Tibial nerve (tissue), 4 donors: ENCODE measurements at regions not wholly inside any gene's neighbourhood (a gene's known extent, or its start where the extent isn't known, plus 50 kb on each side); places are given as distances from the start of the nearest gene placed in this dataset.

ENCODE experiments used
- DNase-seq, 2 donors: peaks; one replicate each; pipeline ENCODE4 v3.0.0-alpha.2; 2019; ENCODE audit warnings: low spot score in 2 of 2
- H3K27ac ChIP-seq, 4 donors: fragments of 200-600 bp; sonication (generic) in 3 of 4; one replicate each; pipeline ENCODE4 v1.5.1; 2017 to 2019; ENCODE audit warnings: mild to moderate bottlenecking in 1 of 4
- H3K27me3 ChIP-seq, 2 donors: fragments of 200-600 bp; sonication (generic) in 1 of 2; one replicate each; pipeline versions ENCODE4 v1.5.1 to v1.6.0; 2017 to 2019
- H3K36me3 ChIP-seq, 3 donors: fragments of 200-600 bp; sonication (generic); one replicate each; pipeline ENCODE4 v1.5.1; 2018 to 2019
- H3K4me1 ChIP-seq, 4 donors: fragments of 200-600 bp; sonication (generic) in 3 of 4; one replicate each; pipeline ENCODE4 v1.5.1; 2017 to 2019
- H3K4me3 ChIP-seq, 4 donors: fragments of 200-600 bp; sonication (generic) in 3 of 4; one replicate each; pipeline ENCODE4 v1.5.1; 2017 to 2019; ENCODE audit warnings: mild to moderate bottlenecking in 1 of 4, moderate library complexity in 1 of 4
- H3K9me3 ChIP-seq, 4 donors: fragments of 200-600 bp; sonication (generic) in 3 of 4; one replicate each; pipeline ENCODE4 v1.5.1; 2017 to 2019
- EP300 ChIP-seq, 2 donors: sonication (generic); formaldehyde crosslinking; IDR thresholded peaks; one replicate each; pipeline ENCODE4 v1.6.1; 2017; ENCODE audit warnings: antibody characterized with exemption in 2 of 2, mild to moderate bottlenecking in 1 of 2
- POLR2A ChIP-seq, 2 donors: fragments of 450-650 bp; IDR thresholded peaks; one replicate each; pipeline ENCODE4 v1.6.1; 2017; ENCODE audit warnings: antibody characterized with exemption in 2 of 2, mild to moderate bottlenecking in 2 of 2, moderate library complexity in 2 of 2
- WGBS, 2 donors: methylation state at CpG; one replicate each; pipeline ENCODE4 v1.1.5; 2018; 5-methylcytosine and 5-hydroxymethylcytosine counted together
- TF ChIP-seq, protein P1 (sequence below), 5 experiments: fragments of 200-600 bp in 3 of 5; fragments of 450-650 bp in 2 of 5; sonication (generic) in 3 of 5; IDR thresholded peaks; one replicate each; pipeline ENCODE4 v1.5.1; 2016 to 2019; ENCODE audit warnings: antibody characterized with exemption in 5 of 5, mild to moderate bottlenecking in 3 of 5, moderate library complexity in 2 of 5

DNA sequence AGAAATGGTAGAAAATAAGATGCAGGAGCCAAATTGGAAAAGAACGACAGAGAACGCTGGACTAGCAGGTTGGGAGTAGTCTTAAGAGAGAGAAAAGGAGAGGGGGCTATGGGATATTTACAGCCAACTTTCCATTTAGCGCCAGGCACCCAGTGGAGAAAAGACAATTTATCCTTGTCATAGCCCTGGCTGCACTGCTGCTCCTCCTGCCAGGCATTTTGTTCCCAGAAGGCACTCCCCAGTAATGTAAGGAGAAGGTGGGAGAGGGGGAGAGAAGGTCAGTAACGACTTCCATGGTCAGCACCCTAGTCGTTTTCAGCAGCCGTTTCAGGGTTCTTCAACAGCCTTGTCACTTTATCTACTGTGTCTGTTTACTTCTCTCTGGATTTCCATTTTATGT is 159.0 kb downstream of the TRMT11 start:
- TF ChIP-seq, protein P1, sequence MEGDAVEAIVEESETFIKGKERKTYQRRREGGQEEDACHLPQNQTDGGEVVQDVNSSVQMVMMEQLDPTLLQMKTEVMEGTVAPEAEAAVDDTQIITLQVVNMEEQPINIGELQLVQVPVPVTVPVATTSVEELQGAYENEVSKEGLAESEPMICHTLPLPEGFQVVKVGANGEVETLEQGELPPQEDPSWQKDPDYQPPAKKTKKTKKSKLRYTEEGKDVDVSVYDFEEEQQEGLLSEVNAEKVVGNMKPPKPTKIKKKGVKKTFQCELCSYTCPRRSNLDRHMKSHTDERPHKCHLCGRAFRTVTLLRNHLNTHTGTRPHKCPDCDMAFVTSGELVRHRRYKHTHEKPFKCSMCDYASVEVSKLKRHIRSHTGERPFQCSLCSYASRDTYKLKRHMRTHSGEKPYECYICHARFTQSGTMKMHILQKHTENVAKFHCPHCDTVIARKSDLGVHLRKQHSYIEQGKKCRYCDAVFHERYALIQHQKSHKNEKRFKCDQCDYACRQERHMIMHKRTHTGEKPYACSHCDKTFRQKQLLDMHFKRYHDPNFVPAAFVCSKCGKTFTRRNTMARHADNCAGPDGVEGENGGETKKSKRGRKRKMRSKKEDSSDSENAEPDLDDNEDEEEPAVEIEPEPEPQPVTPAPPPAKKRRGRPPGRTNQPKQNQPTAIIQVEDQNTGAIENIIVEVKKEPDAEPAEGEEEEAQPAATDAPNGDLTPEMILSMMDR (IDR thresholded peaks at IDR 0.05), result no peak
- TF ChIP-seq POLR2A (IDR thresholded peaks at IDR 0.05) (no peak), EP300 (IDR thresholded peaks at IDR 0.05) (no peak)
- Histone ChIP-seq H3K27me3 (no peaks in the 10 kb centered on the region), H3K4me1 (no peaks in the 10 kb centered on the region), H3K4me3 (no peak overlapping the region), H3K36me3 (no peaks in the 10 kb centered on the region), H3K9me3 (no peaks in the 10 kb centered on the region), H3K27ac (no peak overlapping the region)
- WGBS, 2 donors, result 59 to 65% methylated on average over 6 of the region's 6 CpGs
- DNase-seq, result no peak

DNA sequence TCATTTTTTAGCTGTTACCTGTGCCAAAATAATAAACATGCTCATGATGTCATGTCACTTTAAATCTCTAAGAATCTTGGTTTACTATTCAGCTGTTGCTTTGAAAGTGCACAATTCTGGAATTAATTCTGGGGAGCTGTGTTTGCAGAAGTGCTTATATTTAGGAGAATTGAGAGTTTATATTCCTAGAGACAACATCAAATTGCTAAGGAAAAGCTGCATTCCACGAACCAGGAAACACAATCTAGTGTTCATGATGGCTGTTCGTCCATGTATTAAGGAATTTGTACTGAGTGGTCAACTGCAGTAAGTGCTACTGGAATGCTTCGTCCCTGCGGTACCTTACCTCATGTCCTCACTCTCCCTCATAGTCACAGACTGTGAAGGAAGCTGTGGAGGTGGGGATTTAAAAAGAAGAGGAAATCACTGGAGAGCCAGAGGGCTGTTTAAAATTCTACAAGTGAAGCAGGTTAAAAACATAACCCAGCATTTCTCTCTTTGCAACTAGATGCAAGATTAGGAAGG is 161.0 kb downstream of the TRMT11 start:
- H3K27ac ChIP-seq, result no peak overlapping the region
- H3K4me3 ChIP-seq, result no peak overlapping the region
- no peaks in the 10 kb centered on the region for H3K27me3 ChIP-seq
- no peaks in the 10 kb centered on the region for H3K4me1 ChIP-seq
- TF ChIP-seq POLR2A (IDR thresholded peaks at IDR 0.05) (no peak), EP300 (IDR thresholded peaks at IDR 0.05) (no peak)
- TF ChIP-seq, protein P1 (IDR thresholded peaks at IDR 0.05), result no peak
- no peak for DNase-seq
- WGBS, 2 donors, result 69 to 78% methylated on average over 4 of the region's 4 CpGs
- no peaks in the 10 kb centered on the region for H3K36me3 ChIP-seq
- no peaks in the 10 kb centered on the region for H3K9me3 ChIP-seq

DNA sequence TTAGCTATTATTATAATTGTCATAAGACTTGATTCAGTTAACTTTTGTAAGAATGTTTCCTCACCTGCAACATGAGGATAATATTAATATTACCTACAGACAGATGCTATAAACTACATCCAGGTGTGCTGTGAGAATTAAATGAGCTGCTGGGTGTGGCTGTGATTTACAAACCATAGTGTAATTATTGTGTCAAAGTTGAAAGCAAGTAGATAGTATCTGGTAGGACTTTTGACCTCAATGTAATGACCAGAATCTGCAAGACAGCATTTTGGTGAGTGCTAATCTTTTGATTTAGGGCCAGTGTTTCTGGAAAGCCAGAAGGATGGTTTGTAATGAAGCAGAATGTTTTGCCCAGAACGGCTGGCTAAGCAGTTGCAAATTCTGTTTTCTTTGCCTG is 162.5 kb downstream of the TRMT11 start:
- Histone ChIP-seq H3K36me3 (no peaks in the 10 kb centered on the region), H3K4me3 (no peak overlapping the region), H3K27me3 (no peaks in the 10 kb centered on the region), H3K9me3 (no peaks in the 10 kb centered on the region), H3K4me1 (no peaks in the 10 kb centered on the region), H3K27ac (no peak overlapping the region)
- WGBS, 2 donors, result 55 to 73% methylated on average over 1 of the region's 1 CpG
- no peak for TF ChIP-seq POLR2A (IDR thresholded peaks at IDR 0.05)
- TF ChIP-seq, protein P1 (IDR thresholded peaks at IDR 0.05), result no peak
- TF ChIP-seq EP300 (IDR thresholded peaks at IDR 0.05), result no peak
- DNase-seq, result no peak

DNA sequence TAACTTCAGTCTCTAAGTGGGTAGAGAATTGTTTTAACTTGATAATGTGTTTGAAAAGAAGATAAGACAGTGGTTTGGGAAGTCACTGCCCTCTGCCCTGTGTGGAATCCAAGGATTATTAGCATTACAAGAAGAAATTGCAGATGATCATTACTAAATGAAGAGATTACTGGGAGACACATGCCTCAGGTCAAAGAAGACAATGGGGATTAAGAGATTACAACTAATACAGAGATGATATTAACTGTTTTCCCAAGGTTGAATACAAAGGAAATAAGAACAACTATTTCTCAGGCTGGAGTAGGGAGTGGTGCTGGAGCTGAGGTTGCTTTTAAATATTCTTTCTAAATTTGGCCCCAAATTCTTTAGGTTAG is 166.0 kb downstream of the TRMT11 start:
- no peak for TF ChIP-seq EP300 (IDR thresholded peaks at IDR 0.05)
- TF ChIP-seq POLR2A (IDR thresholded peaks at IDR 0.05), result no peak
- TF ChIP-seq, protein P1 (IDR thresholded peaks at IDR 0.05), result no peak
- DNase-seq, result no peak
- H3K36me3 ChIP-seq, result no peaks in the 10 kb centered on the region
- no peaks in the 10 kb centered on the region for H3K4me1 ChIP-seq
- H3K27me3 ChIP-seq, result no peaks in the 10 kb centered on the region
- H3K27ac ChIP-seq, result no peak overlapping the region
- H3K4me3 ChIP-seq, result no peak overlapping the region
- H3K9me3 ChIP-seq, result no peaks in the 10 kb centered on the region

DNA sequence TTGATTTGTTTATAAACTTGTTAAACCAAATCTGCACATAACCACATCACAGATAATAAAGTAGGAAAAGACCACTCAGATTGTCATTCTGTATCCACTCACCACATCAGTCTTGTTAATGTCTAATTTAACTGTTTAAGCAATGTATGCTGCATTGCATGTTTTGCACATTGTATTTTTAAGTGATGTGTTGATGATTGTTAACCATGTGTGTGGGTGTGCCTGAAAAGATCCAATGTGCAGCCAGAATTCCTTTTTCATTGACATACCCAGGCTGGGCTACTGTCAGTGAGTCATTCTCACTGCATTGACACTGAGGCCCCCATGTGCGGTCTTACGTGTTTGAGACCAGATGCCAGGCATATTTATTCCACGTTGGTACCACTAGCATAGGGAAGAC is 167.3 kb downstream of the TRMT11 start:
- no peak overlapping the region for H3K27ac ChIP-seq
- no peak for TF ChIP-seq EP300 (IDR thresholded peaks at IDR 0.05)
- TF ChIP-seq POLR2A (IDR thresholded peaks at IDR 0.05), result no peak
- TF ChIP-seq, protein P1 (IDR thresholded peaks at IDR 0.05), result no peak

More for the DNA sequence above, 167.3 kb downstream of the TRMT11 start:
- Histone ChIP-seq H3K4me1 (no peaks in the 10 kb centered on the region), H3K27me3 (no peaks in the 10 kb centered on the region), H3K36me3 (no peaks in the 10 kb centered on the region), H3K4me3 (no peak overlapping the region), H3K9me3 (no peaks in the 10 kb centered on the region)
- WGBS, 2 donors, result 50 to 64% methylated on average over 3 of the region's 3 CpGs
- DNase-seq, result no peak
